BLaER1 treated with 17β-estradiol and CSF1 and Interleukin-3, amounts not matched to agents 10 nM and 100 nM (cell line): ENCODE measurements at regions not wholly inside any gene's neighbourhood (a gene's known extent, or its start where the extent isn't known, plus 50 kb on each side); places are given as distances from the start of the nearest gene placed in this dataset.
A peak's percentile ranks its signal among the peaks of the same experiment; 100 is the strongest.

Source experiments
- H3K27ac ChIP-seq, 11 experiments: shearing (Covaris generic); formaldehyde crosslinking; 2 replicates each; pipeline ENCODE4 v1.8.1; 2022
- H3K27me3 ChIP-seq, 11 experiments: shearing (Covaris generic); formaldehyde crosslinking; 2 replicates each; pipeline ENCODE4 v1.8.1; 2022
- H3K36me3 ChIP-seq, 11 experiments: shearing (Covaris generic); formaldehyde crosslinking; 2 replicates each; pipeline ENCODE4 v1.8.1; 2022
- H3K4me1 ChIP-seq, 10 experiments: shearing (Covaris generic); formaldehyde crosslinking; 2 replicates each; pipeline ENCODE4 v1.8.1; 2022
- H3K4me2 ChIP-seq, 11 experiments: shearing (Covaris generic); formaldehyde crosslinking; 2 replicates each; pipeline ENCODE4 v1.8.1; 2022
- H3K4me3 ChIP-seq, 10 experiments: shearing (Covaris generic); formaldehyde crosslinking; 2 replicates each; pipeline ENCODE4 v1.8.1; 2022
- H3K9ac ChIP-seq, 11 experiments: shearing (Covaris generic); formaldehyde crosslinking; 2 replicates each; pipeline ENCODE4 v1.8.1; 2022
- H3K9me3 ChIP-seq, 11 experiments: shearing (Covaris generic); formaldehyde crosslinking; replicated peaks in 1 of 11; 2 replicates each; pipeline ENCODE4 v1.8.1; 2022
- H4K20me1 ChIP-seq, 11 experiments: shearing (Covaris generic); formaldehyde crosslinking; 2 replicates each; pipeline ENCODE4 v1.8.1; 2022
- Cebpa-rat ChIP-seq, 11 experiments: shearing (Covaris generic); IDR thresholded peaks; 2 replicates each; pipeline ENCODE4 v1.8.1; 2022

- Histone ChIP-seq H3K9me3 (no peaks in the 10 kb centered on the region), H3K4me2 (peak overlapping the region in 1 of 11 experiments; percentile 14; a peak in 1 of 22 replicates), H3K4me3 (no peak overlapping the region), H3K36me3 (no peaks in the 10 kb centered on the region), H4K20me1 (no peaks in the 10 kb centered on the region), H3K27ac (no peak overlapping the region), H3K9ac (no peak overlapping the region), H3K27me3 (no peaks in the 10 kb centered on the region), H3K4me1 (no peaks in the 10 kb centered on the region)
- TF ChIP-seq Cebpa-rat (IDR thresholded peaks at IDR 0.05): no peak
Observed at GRCh38 chrX:117707948-117708743, 408.5 kb downstream of the KLHL13 start.

DNA sequence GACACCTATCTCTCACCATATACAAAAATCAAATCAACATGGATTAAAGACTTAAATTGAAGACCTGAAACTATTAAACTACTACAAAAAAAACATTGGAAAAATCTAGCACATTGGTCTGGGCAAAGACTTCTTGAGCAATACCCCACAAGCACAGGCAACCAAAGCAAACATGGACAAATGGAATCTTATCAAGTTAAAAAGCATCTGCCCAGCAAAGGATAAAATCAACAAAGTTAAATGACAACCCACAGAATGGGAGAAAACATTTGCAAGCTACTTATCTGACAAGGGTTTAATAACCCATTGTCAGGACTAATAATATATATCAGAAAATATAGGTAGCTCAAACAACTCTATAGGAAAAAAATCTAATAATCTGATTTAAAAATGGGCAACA is 415.6 kb downstream of the KLHL13 start:
- no peak overlapping the region for H3K4me2 ChIP-seq
- H3K4me3 ChIP-seq: no peak overlapping the region
- peaks cover 14 to 43% (median 23%) of the 10 kb centered on the region in 11 experiments; a peak in 21 of 22 replicates for H3K9me3 ChIP-seq
- H3K27ac ChIP-seq: no peak overlapping the region
- no peaks in the 10 kb centered on the region for H3K36me3 ChIP-seq
- no peak for TF ChIP-seq Cebpa-rat (IDR thresholded peaks at IDR 0.05)
- no peaks in the 10 kb centered on the region for H4K20me1 ChIP-seq
- H3K4me1 ChIP-seq: no peaks in the 10 kb centered on the region
- H3K9ac ChIP-seq: no peak overlapping the region
- no peaks in the 10 kb centered on the region for H3K27me3 ChIP-seq

- H3K9ac ChIP-seq: no peak overlapping the region
- no peak overlapping the region for H3K4me2 ChIP-seq
- H3K4me3 ChIP-seq: no peak overlapping the region
- H3K36me3 ChIP-seq: no peaks in the 10 kb centered on the region
- no peak overlapping the region for H3K27ac ChIP-seq
- peaks cover 0 to 2% (median 0%) of the 10 kb centered on the region in 11 experiments; a peak in 2 of 22 replicates for H3K9me3 ChIP-seq
- H3K4me1 ChIP-seq: no peaks in the 10 kb centered on the region
- H3K27me3 ChIP-seq: no peaks in the 10 kb centered on the region
- no peaks in the 10 kb centered on the region for H4K20me1 ChIP-seq
- TF ChIP-seq Cebpa-rat (IDR thresholded peaks at IDR 0.05): no peak
Observed at GRCh38 chrX:117689956-117690355, 426.7 kb downstream of the KLHL13 start.

DNA sequence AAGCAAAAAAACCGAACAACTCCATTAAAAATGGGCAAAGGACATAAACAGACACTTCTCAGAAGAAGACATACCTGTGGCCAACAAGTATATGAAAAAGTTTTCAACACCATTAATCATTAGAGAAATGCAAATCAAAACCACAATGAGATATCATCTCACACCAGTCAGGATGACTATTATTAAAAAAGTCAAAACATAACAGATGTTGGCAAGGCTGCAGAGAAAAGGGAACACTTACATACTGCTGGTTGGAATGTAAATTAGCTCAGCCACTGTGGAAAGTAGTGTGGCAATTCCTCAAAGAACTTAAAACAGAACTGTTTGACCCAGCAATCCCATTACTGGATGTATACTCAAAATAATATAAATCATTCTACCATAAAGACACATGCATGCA is 436.3 kb downstream of the KLHL13 start:
- TF ChIP-seq Cebpa-rat (IDR thresholded peaks at IDR 0.05): no peak
- peak overlapping the region in 7 of 11 experiments; percentile 39 to 69 (median 53); a peak in 7 of 22 replicates for H3K4me2 ChIP-seq
- no peaks in the 10 kb centered on the region for H3K27me3 ChIP-seq
- no peaks in the 10 kb centered on the region for H3K36me3 ChIP-seq
- no peak overlapping the region for H3K9ac ChIP-seq
- peaks cover 9 to 16% (median 12%) of the 10 kb centered on the region in 10 experiments; a peak in 19 of 20 replicates for H3K4me1 ChIP-seq
- no peaks in the 10 kb centered on the region for H4K20me1 ChIP-seq
- H3K27ac ChIP-seq: no peak overlapping the region
- H3K9me3 ChIP-seq: peaks cover 0 to 13% (median 0%) of the 10 kb centered on the region in 11 experiments; a peak in 1 of 22 replicates
- H3K4me3 ChIP-seq: no peak overlapping the region

DNA sequence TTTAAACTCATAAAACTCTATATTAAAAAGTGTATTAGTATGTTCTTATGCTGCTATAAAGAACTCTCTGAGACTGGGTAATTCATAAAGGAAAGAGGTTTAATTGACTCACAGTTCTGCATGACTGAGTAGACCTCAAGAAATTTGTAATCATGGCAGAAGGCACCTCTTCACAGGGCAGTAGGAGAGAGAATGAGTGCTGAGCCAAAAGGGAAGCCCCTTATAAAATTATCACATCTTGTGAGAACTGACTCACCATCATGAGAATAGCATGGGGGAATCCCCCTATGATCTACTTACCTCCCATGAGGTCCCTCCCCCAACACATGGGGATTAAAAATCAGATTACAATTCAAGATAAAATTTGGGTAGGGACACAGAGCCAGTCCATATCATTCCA is 463.2 kb downstream of the KLHL13 start:
- Histone ChIP-seq H3K4me2 (no peak overlapping the region), H3K4me1 (no peaks in the 10 kb centered on the region), H3K27me3 (no peaks in the 10 kb centered on the region), H3K27ac (no peak overlapping the region), H3K9ac (no peak overlapping the region), H3K4me3 (no peak overlapping the region), H3K36me3 (no peaks in the 10 kb centered on the region), H4K20me1 (no peaks in the 10 kb centered on the region), H3K9me3 (peaks cover 6 to 26% (median 16%) of the 10 kb centered on the region in 11 experiments; a peak in 16 of 22 replicates)
- TF ChIP-seq Cebpa-rat (IDR thresholded peaks at IDR 0.05): no peak

DNA sequence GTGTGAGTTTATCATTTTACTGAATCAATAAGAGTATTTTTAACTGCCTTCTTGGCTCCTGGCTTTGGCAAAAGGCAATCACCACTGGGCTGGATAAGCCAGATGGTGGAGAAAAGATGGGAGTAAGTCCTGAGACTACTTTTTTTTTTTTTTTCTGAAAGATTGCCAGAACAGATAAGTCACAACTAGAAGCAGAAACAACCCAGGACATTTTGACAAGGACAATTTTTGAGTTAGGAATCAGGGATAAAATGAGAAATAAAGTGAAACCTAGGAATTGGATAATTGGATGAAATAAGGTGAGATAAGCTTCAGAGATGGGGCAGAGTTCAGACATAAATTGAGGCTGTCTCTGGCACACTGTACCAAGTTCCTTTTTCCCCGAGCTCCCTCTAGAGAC is 471.0 kb downstream of the KLHL13 start:
- TF ChIP-seq Cebpa-rat (IDR thresholded peaks at IDR 0.05): no peak
- H3K9ac ChIP-seq: no peak overlapping the region
- H3K4me3 ChIP-seq: no peak overlapping the region
- H3K27me3 ChIP-seq: no peaks in the 10 kb centered on the region
- H4K20me1 ChIP-seq: no peaks in the 10 kb centered on the region
- H3K4me2 ChIP-seq: no peak overlapping the region
- no peaks in the 10 kb centered on the region for H3K4me1 ChIP-seq
- no peak overlapping the region for H3K27ac ChIP-seq
- H3K36me3 ChIP-seq: no peaks in the 10 kb centered on the region
- H3K9me3 ChIP-seq: no peaks in the 10 kb centered on the region

- Histone ChIP-seq H3K27me3 (no peaks in the 10 kb centered on the region), H3K27ac (no peak overlapping the region), H3K9ac (no peak overlapping the region), H3K9me3 (no peaks in the 10 kb centered on the region), H3K4me1 (no peaks in the 10 kb centered on the region), H3K4me2 (no peak overlapping the region), H3K4me3 (no peak overlapping the region), H3K36me3 (no peaks in the 10 kb centered on the region), H4K20me1 (no peaks in the 10 kb centered on the region)
- no peak for TF ChIP-seq Cebpa-rat (IDR thresholded peaks at IDR 0.05)
Observed at GRCh38 chrX:117641913-117642656, 474.5 kb downstream of the KLHL13 start.

GRCh38 chrX:117636826-117637225 is 479.8 kb downstream of the KLHL13 start:
- no peaks in the 10 kb centered on the region for H3K27me3 ChIP-seq
- H3K27ac ChIP-seq: no peak overlapping the region
- H3K9ac ChIP-seq: no peak overlapping the region
- H4K20me1 ChIP-seq: no peaks in the 10 kb centered on the region
- H3K4me1 ChIP-seq: no peaks in the 10 kb centered on the region
- no peaks in the 10 kb centered on the region for H3K36me3 ChIP-seq
- H3K4me3 ChIP-seq: no peak overlapping the region
- no peak for TF ChIP-seq Cebpa-rat (IDR thresholded peaks at IDR 0.05)
- no peak overlapping the region for H3K4me2 ChIP-seq
- H3K9me3 ChIP-seq: no peaks in the 10 kb centered on the region

GRCh38 chrX:117633277-117633676 is 483.3 kb downstream of the KLHL13 start:
- TF ChIP-seq Cebpa-rat (IDR thresholded peaks at IDR 0.05): no peak
- Histone ChIP-seq H4K20me1 (no peaks in the 10 kb centered on the region), H3K36me3 (no peaks in the 10 kb centered on the region), H3K27ac (no peak overlapping the region), H3K4me1 (no peaks in the 10 kb centered on the region), H3K4me3 (no peak overlapping the region), H3K9me3 (no peaks in the 10 kb centered on the region), H3K27me3 (no peaks in the 10 kb centered on the region), H3K9ac (no peak overlapping the region), H3K4me2 (no peak overlapping the region)
